SW480 (cell line): ENCODE measurements at regions not wholly inside any gene's neighbourhood (a gene's known extent, or its start where the extent isn't known, plus 50 kb on each side); places are given as distances from the start of the nearest gene placed in this dataset.

Experiments
- DNase-seq: peaks from one replicate; pipeline ENCODE4 v3.0.0-alpha.2; 2016; ENCODE audit warnings: low spot score

- DNase-seq = no peak
Measured at GRCh38 chr6:54646069-54646950, 200.3 kb upstream of the FAM83B start.

GRCh38 chr6:54646951-54647664, 199.5 kb upstream of the FAM83B start:
- no peak for DNase-seq

GRCh38 chr6:54654381-54654780, 192.2 kb upstream of the FAM83B start:
- DNase-seq = no peak

GRCh38 chr6:54655162-54655561, 191.4 kb upstream of the FAM83B start:
- no peak for DNase-seq

DNA sequence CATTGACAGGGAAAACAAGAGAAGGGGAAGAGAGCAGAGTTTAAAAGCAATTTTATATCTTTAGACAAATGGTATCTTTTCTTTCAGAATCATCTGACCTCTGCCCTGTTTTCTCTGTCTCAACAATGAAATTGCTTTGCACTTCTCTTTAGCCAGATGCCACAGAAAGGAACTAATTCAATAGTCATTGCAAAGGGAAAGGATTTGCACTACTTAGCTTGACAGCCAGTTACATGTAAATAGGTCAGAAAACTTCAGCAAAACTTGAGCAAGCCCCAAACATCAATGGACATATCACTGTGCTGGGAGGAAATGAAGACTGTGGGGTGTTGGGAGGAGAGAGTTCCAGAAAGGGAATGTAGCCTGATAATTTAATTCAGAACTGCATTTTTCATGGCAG, 181.3 kb upstream of the FAM83B start:
- no peak for DNase-seq

DNA sequence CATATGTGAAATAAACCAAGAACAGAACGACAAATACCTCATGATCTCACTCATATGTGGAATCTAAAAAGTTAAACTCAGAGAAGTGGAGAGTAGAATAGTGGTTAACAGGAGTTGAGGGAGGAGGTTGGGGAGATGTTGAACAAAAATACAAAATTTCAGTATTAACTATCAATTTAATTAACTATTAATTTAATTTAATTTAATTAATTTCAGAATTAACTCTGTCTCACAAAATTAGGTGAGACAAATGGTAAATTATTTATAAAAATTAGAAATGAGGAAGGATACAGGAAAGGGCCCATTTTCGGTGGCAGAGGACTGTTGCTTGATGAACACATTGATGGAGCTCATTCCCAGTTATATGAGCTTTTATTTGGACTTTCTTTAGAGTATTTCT, 166.0 kb upstream of the FAM83B start:
- DNase-seq = no peak

DNA sequence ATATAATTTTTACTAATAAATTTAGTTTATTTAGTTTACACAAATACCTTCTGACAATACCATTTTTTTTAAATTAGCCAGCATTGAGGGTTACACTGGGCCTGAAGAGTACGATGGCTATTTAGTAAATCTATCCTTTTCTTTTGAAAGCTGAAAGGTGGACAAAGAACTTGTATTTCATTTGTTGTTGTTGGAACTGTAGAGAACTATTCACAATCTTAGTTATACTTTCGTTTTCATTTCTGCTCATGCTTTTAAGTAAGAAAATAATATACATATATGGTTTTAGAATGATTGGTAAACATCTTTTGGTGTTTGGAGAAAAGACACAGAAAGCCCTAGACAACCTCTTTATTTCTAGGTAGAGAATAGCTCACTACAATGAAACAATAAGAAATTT, 165.3 kb upstream of the FAM83B start:
- DNase-seq = no peak

DNA sequence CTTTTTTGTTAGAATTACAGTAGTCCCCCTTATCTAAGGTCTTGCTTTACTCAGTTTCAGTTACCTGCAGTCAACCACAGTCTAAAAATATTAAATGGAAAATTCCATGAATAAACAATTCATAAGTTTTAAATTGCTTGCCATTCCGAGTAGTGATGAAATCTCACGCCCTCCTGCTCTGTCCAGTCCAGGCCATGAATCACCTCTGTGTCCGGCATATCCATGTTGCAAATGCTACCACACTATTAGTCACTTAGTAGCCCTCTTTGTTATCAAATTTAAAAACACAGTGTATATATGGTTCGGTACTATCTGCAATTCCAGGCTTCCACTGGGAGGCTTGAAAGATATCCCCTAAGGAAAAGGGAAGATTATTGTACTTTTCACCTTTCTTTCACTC, 164.6 kb upstream of the FAM83B start:
- DNase-seq = peak; percentile 3

GRCh38 chr6:54689620-54690019, 157.0 kb upstream of the FAM83B start:
- DNase-seq = no peak

- no peak for DNase-seq
Measured at GRCh38 chr6:54690596-54690995, 156.0 kb upstream of the FAM83B start.

GRCh38 chr6:54694928-54695532, 151.5 kb upstream of the FAM83B start:
- no peak for DNase-seq

- no peak for DNase-seq
Measured at GRCh38 chr6:54695815-54696214, 150.8 kb upstream of the FAM83B start.

DNA sequence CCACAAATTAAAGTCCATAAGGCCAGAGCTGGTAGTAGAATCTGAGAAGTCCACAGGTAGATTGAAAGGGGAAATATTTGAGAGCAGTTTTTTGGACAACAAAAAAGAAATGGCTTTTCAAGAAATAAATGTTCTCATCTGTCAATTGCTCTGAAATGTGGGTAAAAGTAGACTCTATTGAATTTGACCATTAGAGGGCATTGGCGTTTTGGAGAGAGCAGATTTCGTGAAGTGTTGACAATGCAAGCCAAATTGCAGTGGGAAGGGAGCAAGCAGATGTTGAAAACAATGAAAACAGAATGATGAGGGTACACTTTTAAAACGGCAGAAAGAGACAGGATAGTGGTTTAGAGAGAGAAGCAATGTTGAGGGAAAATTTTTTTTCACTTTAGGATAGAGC, 149.1 kb upstream of the FAM83B start:
- DNase-seq = no peak

GRCh38 chr6:54698974-54699373, 147.6 kb upstream of the FAM83B start:
- no peak for DNase-seq

DNA sequence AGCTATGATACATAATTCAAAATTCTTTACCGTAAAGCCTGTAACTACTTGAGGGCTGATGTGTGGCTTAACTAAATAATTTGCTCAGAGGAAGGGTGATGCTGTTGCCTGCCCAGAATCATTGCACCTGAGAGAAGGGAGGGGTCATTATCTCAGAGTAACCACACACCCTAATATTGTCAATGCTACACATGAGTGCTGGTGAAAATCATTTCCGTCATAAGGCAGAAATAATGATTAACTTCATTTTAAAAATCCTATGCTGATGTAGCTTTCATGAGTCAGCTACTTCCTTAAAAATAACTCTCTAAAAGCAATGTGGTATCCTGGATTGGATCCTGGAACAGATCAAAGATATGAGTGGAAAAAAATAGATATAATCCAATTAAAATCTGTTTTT, 146.4 kb upstream of the FAM83B start:
- DNase-seq = no peak

GRCh38 chr6:54702772-54703171, 143.8 kb upstream of the FAM83B start:
- no peak for DNase-seq

- no peak for DNase-seq
Measured at GRCh38 chr6:54706391-54706790, 140.2 kb upstream of the FAM83B start.

DNA sequence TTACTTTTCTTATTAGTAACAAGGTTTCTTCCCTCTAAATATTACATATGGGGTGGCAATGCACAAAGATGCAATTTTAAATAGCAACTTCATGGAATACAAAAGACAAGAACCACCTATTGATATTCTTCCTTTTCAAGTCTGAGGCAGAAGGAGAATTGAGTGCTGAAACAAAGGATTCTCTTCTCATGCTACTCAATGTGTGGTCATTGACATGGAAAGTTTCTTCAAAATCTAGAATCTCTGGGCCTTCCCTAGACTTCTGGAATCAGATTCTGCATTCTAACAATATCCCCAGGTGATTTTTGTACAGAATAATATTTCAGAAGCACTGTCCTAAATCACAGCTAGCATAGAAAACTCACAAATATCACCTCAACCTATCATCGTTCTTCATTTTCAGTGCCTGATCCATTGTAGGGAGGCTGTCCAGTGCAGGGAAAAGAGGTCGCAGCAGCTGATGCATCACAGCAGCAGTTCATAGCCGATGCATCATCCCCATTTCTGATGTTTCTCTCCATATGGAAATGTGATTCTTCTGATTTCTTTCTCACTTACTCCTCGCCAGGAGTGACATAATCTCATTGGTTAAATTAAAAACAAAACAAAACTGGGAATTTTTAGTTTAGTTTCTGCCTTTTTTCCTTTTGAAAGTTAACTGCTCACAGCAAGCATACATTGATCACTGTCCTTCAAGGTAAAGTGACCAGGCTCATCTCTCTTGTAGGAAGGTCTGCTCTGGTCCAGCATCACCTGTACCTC, 139.5 kb upstream of the FAM83B start:
- no peak for DNase-seq

- no peak for DNase-seq
Measured at GRCh38 chr6:54710456-54710855, 136.1 kb upstream of the FAM83B start.

GRCh38 chr6:54716010-54716409, 130.6 kb upstream of the FAM83B start:
- DNase-seq = no peak

DNA sequence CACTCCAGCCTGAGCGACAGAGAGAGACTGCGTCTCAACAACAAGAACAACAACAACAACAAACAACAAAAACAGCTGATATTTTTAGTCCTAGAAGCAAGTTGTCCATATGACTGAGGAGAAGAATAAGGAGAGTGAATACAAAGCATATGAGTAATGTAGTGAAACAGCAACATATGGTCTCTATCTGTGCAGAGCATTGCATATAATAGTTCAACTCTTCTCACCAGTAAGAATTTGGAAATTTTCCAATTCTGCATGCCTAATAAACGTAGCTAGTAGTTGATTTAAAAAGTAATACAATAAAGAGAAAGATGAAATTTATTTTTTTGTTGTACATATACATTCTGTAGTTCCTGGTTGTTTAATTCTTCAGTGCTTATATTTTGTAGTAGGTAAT, 129.7 kb upstream of the FAM83B start:
- DNase-seq = no peak

DNA sequence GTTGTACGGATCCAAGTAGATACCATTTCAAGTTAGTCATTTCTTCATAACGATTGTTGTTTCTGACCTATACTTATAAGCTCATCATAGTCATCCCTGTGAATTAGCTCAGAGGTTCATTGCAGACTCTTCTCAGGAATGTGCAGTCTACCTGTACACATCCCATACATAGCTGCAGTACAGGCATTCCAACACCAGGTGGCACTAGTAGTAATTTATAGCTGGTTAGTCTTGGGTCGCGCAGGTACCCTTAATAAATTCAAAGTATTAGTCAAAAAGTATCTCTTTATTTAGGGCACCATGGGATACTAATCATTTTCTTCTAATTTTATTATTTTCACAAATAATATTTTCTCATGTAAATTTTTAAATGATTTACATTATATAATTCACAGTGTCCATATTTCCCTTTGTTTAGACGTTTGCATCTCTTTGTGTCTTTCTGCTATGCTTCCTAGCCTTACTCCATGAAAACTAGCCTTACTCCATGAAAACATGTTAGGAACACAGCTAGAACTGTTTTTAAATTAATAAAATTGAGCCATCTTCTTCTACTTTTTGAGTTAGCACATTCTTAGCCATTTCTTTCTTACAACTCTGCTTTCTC, 128.6 kb upstream of the FAM83B start:
- DNase-seq = peak; percentile 53
